ENCODE measurements at regions not wholly inside any gene's neighbourhood (a gene's known extent, or its start where the extent isn't known, plus 50 kb on each side); places are given as distances from the start of the nearest gene placed in this dataset.
A peak's percentile ranks its signal among the peaks of the same experiment; 100 is the strongest.

GRCh38 chr1:217322834-217323233, 308.1 kb downstream of the GPATCH2 start:
- DNase-seq (ENCODE audit: extremely low spot score), result peak; percentile 51
- POLR2A ChIA-PET, result no interaction called here
- TF ChIP-seq CTCF (IDR thresholded peaks at IDR 0.05; ENCODE audit: control extremely low read depth, extremely low read depth, low read depth, missing control alignments), result no peak
- CTCF ChIA-PET, result interaction anchor here (2.2 kb wide), 1 partner anchor 10 kb away, joined by 15 read pairs; no protein-coding TSS in a partner anchor

GRCh38 chr1:217315346-217315745, 315.5 kb downstream of the GPATCH2 start:
- no peak for DNase-seq (ENCODE audit: extremely low spot score)
- ChIA-PET CTCF (interaction anchor here (1.2 to 1.6 kb wide), 2 partner anchors 18 to 333 kb away, joined by 3 read pairs; no protein-coding TSS in a partner anchor), POLR2A (no interaction called here)
- TF ChIP-seq CTCF (IDR thresholded peaks at IDR 0.05; ENCODE audit: control extremely low read depth, extremely low read depth, low read depth, missing control alignments), result no peak

GRCh38 chr1:217313096-217313495, 317.8 kb downstream of the GPATCH2 start:
- TF ChIP-seq CTCF (IDR thresholded peaks at IDR 0.05; ENCODE audit: control extremely low read depth, extremely low read depth, low read depth, missing control alignments), result no peak
- DNase-seq (ENCODE audit: extremely low spot score), result no peak
- POLR2A ChIA-PET, result no interaction called here
- CTCF ChIA-PET, result no interaction called here

GRCh38 chr1:217311766-217312165, 319.1 kb downstream of the GPATCH2 start:
- DNase-seq (ENCODE audit: extremely low spot score), result no peak
- no peak for TF ChIP-seq CTCF (IDR thresholded peaks at IDR 0.05; ENCODE audit: control extremely low read depth, extremely low read depth, low read depth, missing control alignments)
- ChIA-PET POLR2A (no interaction called here), CTCF (interaction anchor here (1.0 kb wide), 1 partner anchor 8 kb away, joined by 3 read pairs; no protein-coding TSS in a partner anchor)

- POLR2A ChIA-PET, result no interaction called here
- CTCF ChIA-PET, result no interaction called here
- DNase-seq (ENCODE audit: extremely low spot score), result no peak
- no peak for TF ChIP-seq CTCF (IDR thresholded peaks at IDR 0.05; ENCODE audit: control extremely low read depth, extremely low read depth, low read depth, missing control alignments)
Observed at GRCh38 chr1:217311269-217311668, 319.6 kb downstream of the GPATCH2 start.

GRCh38 chr1:217281332-217281731, 349.6 kb downstream of the GPATCH2 start:
- TF ChIP-seq CTCF (IDR thresholded peaks at IDR 0.05; ENCODE audit: control extremely low read depth, extremely low read depth, low read depth, missing control alignments), result no peak
- POLR2A ChIA-PET, result no interaction called here
- DNase-seq (ENCODE audit: extremely low spot score), result no peak
- CTCF ChIA-PET, result no interaction called here

All from GM10248 (cell line).